ENCODE measurements at regions not wholly inside any gene's neighbourhood (a gene's known extent, or its start where the extent isn't known, plus 50 kb on each side); places are given as distances from the start of the nearest gene placed in this dataset.

DNA sequence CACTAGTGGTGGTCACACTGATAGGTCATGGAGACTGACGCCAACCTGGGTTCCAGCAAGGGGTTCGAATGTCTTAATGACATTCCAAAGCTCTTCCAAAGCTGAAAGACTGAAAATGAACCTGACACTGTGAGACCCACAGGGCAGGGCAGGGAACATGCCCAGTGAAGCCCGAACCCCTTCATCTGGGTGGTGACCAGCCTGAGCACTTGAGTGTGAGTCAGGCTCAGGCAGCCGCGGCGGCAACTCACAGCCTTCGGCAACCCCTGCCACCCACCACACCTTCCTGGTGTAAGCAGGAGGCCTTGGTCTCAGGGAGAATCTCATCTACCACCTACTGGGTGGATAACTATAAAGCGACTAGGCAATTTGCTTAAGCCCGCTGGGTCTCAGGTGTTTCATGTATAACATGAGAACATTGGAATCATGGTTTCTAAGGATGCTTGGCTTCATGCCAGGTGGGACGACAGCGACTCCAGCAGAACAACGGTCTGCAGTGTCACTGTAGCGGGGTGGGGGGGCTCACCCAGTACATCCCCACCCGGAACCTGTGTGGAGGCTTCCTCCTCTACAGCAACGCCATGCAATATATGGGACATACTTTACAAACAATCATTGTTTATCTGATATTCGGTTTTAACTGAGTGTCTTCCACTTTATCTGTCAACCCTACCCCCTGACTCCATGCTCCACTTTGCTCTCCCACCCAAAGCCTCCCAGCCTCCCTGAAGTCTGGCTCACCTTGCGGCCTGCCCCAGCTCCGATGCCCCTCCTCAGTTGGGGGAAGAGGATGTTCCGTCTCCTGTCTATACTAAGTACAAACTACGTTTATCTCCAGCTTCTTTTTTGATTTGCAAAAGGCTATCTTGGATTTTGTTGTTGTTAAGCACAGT, 125.0 kb upstream of the MEF2A start:
- TF ChIP-seq, protein P1, sequence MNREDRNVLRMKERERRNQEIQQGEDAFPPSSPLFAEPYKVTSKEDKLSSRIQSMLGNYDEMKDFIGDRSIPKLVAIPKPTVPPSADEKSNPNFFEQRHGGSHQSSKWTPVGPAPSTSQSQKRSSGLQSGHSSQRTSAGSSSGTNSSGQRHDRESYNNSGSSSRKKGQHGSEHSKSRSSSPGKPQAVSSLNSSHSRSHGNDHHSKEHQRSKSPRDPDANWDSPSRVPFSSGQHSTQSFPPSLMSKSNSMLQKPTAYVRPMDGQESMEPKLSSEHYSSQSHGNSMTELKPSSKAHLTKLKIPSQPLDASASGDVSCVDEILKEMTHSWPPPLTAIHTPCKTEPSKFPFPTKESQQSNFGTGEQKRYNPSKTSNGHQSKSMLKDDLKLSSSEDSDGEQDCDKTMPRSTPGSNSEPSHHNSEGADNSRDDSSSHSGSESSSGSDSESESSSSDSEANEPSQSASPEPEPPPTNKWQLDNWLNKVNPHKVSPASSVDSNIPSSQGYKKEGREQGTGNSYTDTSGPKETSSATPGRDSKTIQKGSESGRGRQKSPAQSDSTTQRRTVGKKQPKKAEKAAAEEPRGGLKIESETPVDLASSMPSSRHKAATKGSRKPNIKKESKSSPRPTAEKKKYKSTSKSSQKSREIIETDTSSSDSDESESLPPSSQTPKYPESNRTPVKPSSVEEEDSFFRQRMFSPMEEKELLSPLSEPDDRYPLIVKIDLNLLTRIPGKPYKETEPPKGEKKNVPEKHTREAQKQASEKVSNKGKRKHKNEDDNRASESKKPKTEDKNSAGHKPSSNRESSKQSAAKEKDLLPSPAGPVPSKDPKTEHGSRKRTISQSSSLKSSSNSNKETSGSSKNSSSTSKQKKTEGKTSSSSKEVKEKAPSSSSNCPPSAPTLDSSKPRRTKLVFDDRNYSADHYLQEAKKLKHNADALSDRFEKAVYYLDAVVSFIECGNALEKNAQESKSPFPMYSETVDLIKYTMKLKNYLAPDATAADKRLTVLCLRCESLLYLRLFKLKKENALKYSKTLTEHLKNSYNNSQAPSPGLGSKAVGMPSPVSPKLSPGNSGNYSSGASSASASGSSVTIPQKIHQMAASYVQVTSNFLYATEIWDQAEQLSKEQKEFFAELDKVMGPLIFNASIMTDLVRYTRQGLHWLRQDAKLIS (CRISPR knock-in tag; IDR thresholded peaks at IDR 0.05; ENCODE audit: borderline replicate concordance): no peak
- TF ChIP-seq RELA (CRISPR knock-in tag; IDR thresholded peaks at IDR 0.05; ENCODE audit: borderline replicate concordance) (no peak), ELF4 (CRISPR knock-in tag; IDR thresholded peaks at IDR 0.05; ENCODE audit: low read depth) (no peak), CTCF (IDR thresholded peaks at IDR 0.05) (no peak)
- TF ChIP-seq, protein P2, sequence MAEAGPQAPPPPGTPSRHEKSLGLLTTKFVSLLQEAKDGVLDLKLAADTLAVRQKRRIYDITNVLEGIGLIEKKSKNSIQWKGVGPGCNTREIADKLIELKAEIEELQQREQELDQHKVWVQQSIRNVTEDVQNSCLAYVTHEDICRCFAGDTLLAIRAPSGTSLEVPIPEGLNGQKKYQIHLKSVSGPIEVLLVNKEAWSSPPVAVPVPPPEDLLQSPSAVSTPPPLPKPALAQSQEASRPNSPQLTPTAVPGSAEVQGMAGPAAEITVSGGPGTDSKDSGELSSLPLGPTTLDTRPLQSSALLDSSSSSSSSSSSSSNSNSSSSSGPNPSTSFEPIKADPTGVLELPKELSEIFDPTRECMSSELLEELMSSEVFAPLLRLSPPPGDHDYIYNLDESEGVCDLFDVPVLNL (CRISPR knock-in tag; IDR thresholded peaks at IDR 0.05; ENCODE audit: borderline replicate concordance, low read depth): no peak

All from WTC11 (cell line).